ENCODE measurements at regions not wholly inside any gene's neighbourhood (a gene's known extent, or its start where the extent isn't known, plus 50 kb on each side); places are given as distances from the start of the nearest gene placed in this dataset.

DNA sequence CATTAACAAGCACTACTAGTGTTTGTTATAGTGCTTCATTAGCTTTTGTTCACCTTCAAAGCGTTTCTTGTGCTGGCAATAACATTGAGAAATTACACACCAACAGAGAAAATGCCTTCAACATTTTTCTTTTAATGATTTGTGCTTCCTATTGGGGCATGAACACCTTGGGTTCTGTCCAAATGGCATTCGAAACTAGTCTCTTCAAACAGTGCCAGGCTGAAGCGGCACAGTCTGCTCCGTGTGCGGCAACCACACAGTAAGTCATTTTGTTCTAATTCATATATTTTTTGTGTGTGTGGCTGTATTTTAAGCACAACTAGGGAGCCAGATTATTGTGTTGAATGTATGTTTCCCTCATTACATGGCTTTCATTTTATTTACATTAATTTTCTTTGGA lies 414.7 kb upstream of the SGCD start:
- DNase-seq (ENCODE audit: low read depth in 1 of 2, low spot score in 1 of 2) (no peak), FAIRE-seq (no peak), ATAC-seq (no peak)
- Histone ChIP-seq H3K4me2 (no peak overlapping the region), H3K4me1 (no peaks in the 10 kb centered on the region), H3K4me3 (no peak overlapping the region), H3K9me3 (no peaks in the 10 kb centered on the region), H3K27ac (no peak overlapping the region)
- TF ChIP-seq, protein P1, sequence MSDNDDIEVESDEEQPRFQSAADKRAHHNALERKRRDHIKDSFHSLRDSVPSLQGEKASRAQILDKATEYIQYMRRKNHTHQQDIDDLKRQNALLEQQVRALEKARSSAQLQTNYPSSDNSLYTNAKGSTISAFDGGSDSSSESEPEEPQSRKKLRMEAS (IDR thresholded peaks at IDR 0.05): no peak
- TF ChIP-seq ZSCAN20 (CRISPR knock-in tag; IDR thresholded peaks at IDR 0.05): no peak
- no peak for TF ChIP-seq CBX8 (IDR thresholded peaks at IDR 0.05)
- TF ChIP-seq ZNF302 (CRISPR knock-in tag; IDR thresholded peaks at IDR 0.05): no peak
- TF ChIP-seq CHD2 (IDR thresholded peaks at IDR 0.05; ENCODE audit: low read length, partially characterized antibody): no peak
- no peak for TF ChIP-seq HEYL (CRISPR knock-in tag; IDR thresholded peaks at IDR 0.05)
- TF ChIP-seq HOXA7 (CRISPR knock-in tag; IDR thresholded peaks at IDR 0.05): no peak
- TF ChIP-seq EP300 (IDR thresholded peaks at IDR 0.05): no peak
- ChIA-PET CTCF (no interaction called here), POLR2A (no interaction called here)
- WGBS (ENCODE audit: missing lambda C conversion rate): 71% methylated on average over 5 of the region's 5 CpGs

DNA sequence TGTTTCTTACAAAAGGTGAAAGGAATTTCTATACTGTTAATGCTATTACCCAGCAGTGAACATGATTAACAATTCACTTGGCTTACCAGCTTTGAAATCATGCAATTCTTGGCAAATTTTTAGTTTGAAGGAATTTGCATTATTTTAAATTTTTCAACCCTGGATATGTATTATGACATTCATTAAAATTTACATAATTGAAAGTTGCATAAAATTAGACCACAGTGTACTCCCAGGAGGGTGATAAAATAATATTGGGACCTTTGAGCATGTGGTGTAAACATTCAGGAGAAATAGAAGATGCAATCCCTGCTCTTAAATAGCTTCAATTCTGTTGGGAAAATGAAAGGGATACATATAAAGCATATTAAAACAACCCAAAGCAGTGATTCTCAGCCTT lies 412.2 kb upstream of the SGCD start:
- Histone ChIP-seq H3K9me3 (no peaks in the 10 kb centered on the region), H3K27ac (no peak overlapping the region), H3K4me3 (no peak overlapping the region), H3K4me2 (no peak overlapping the region), H3K4me1 (no peaks in the 10 kb centered on the region)
- POLR2A ChIA-PET: no interaction called here
- no peak for ATAC-seq
- CTCF ChIA-PET: no interaction called here
- TF ChIP-seq FOSL2 (IDR thresholded peaks at IDR 0.05) (no peak), FOSL2 (CRISPR knock-in tag; IDR thresholded peaks at IDR 0.05) (no peak), HOXB13 (CRISPR knock-in tag; IDR thresholded peaks at IDR 0.05; ENCODE audit: low read depth) (no peak), NFE2L2 (conservative IDR thresholded peaks at IDR 0.05; ENCODE audit: low read length) (no peak), HEYL (CRISPR knock-in tag; IDR thresholded peaks at IDR 0.05) (no peak), CHD4 (IDR thresholded peaks at IDR 0.05; ENCODE audit: borderline replicate concordance) (no peak), EHMT2 (IDR thresholded peaks at IDR 0.05; ENCODE audit: low read depth) (no peak), FOXS1 (CRISPR knock-in tag; IDR thresholded peaks at IDR 0.05) (no peak), RFX5 (IDR thresholded peaks at IDR 0.05) (no peak), ZSCAN20 (CRISPR knock-in tag; IDR thresholded peaks at IDR 0.05) (no peak), ZNF302 (CRISPR knock-in tag; IDR thresholded peaks at IDR 0.05) (no peak), EP300 (IDR thresholded peaks at IDR 0.05) (no peak), MYC (IDR thresholded peaks at IDR 0.05; ENCODE audit: borderline replicate concordance, low read length) (no peak), CEBPB (IDR thresholded peaks at IDR 0.05) (no peak), FOSB (CRISPR knock-in tag; IDR thresholded peaks at IDR 0.05) (no peak), GATA3 (IDR thresholded peaks at IDR 0.05; ENCODE audit: borderline replicate concordance) (no peak), EHF (CRISPR knock-in tag; IDR thresholded peaks at IDR 0.05) (no peak)
- TF ChIP-seq, protein P2, sequence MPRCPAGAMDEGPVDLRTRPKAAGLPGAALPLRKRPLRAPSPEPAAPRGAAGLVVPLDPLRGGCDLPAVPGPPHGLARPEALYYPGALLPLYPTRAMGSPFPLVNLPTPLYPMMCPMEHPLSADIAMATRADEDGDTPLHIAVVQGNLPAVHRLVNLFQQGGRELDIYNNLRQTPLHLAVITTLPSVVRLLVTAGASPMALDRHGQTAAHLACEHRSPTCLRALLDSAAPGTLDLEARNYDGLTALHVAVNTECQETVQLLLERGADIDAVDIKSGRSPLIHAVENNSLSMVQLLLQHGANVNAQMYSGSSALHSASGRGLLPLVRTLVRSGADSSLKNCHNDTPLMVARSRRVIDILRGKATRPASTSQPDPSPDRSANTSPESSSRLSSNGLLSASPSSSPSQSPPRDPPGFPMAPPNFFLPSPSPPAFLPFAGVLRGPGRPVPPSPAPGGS (IDR thresholded peaks at IDR 0.05): no peak
- TF ChIP-seq, protein P1 (IDR thresholded peaks at IDR 0.05): no peak
- TF ChIP-seq, protein P3, sequence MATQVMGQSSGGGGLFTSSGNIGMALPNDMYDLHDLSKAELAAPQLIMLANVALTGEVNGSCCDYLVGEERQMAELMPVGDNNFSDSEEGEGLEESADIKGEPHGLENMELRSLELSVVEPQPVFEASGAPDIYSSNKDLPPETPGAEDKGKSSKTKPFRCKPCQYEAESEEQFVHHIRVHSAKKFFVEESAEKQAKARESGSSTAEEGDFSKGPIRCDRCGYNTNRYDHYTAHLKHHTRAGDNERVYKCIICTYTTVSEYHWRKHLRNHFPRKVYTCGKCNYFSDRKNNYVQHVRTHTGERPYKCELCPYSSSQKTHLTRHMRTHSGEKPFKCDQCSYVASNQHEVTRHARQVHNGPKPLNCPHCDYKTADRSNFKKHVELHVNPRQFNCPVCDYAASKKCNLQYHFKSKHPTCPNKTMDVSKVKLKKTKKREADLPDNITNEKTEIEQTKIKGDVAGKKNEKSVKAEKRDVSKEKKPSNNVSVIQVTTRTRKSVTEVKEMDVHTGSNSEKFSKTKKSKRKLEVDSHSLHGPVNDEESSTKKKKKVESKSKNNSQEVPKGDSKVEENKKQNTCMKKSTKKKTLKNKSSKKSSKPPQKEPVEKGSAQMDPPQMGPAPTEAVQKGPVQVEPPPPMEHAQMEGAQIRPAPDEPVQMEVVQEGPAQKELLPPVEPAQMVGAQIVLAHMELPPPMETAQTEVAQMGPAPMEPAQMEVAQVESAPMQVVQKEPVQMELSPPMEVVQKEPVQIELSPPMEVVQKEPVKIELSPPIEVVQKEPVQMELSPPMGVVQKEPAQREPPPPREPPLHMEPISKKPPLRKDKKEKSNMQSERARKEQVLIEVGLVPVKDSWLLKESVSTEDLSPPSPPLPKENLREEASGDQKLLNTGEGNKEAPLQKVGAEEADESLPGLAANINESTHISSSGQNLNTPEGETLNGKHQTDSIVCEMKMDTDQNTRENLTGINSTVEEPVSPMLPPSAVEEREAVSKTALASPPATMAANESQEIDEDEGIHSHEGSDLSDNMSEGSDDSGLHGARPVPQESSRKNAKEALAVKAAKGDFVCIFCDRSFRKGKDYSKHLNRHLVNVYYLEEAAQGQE (IDR thresholded peaks at IDR 0.05): no peak
- TF ChIP-seq, protein P4, sequence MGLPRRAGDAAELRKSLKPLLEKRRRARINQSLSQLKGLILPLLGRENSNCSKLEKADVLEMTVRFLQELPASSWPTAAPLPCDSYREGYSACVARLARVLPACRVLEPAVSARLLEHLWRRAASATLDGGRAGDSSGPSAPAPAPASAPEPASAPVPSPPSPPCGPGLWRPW (IDR thresholded peaks at IDR 0.05): no peak
- FAIRE-seq: no peak
- DNase-seq (ENCODE audit: low read depth in 1 of 2, low spot score in 1 of 2): no peak

All from A549 (cell line).